Breast epithelium (tissue), 4 donors: ENCODE measurements at regions not wholly inside any gene's neighbourhood (a gene's known extent, or its start where the extent isn't known, plus 50 kb on each side); places are given as distances from the start of the nearest gene placed in this dataset.
"Not testable (repeated sequence)": the region's sequence is repeated elsewhere in the genome, so short reads cannot be mapped to it uniquely, and the experiment has no call there.

Experiments
- DNase-seq, 2 donors: peaks; one replicate each; pipeline ENCODE4 v3.0.0-alpha.2; 2019; ENCODE audit warnings: low spot score in 2 of 2
- H3K27ac ChIP-seq, 2 donors: fragments of 200-600 bp; sonication (generic) in 1 of 2; one replicate each; pipeline ENCODE4 v1.5.1; 2016 to 2019; ENCODE audit warnings: mild to moderate bottlenecking in 1 of 2
- H3K27me3 ChIP-seq, 2 donors: fragments of 200-600 bp; sonication (generic) in 1 of 2; one replicate each; pipeline versions ENCODE4 v1.5.1 to v1.6.0; 2017 to 2019; ENCODE audit warnings: control low read depth in 1 of 2, mild to moderate bottlenecking in 1 of 2
- H3K36me3 ChIP-seq: fragments of 200-600 bp; one replicate; pipeline ENCODE4 v1.5.1; 2019
- H3K4me1 ChIP-seq, 2 donors: fragments of 200-600 bp; sonication (generic); one replicate each; pipeline ENCODE4 v1.5.1; 2016 to 2019; ENCODE audit warnings: control low read depth in 1 of 2
- H3K4me3 ChIP-seq, 3 donors: fragments of 200-600 bp; sonication (generic); 1 replicate in 2 of 3; 2 replicates in 1 of 3; pipeline ENCODE4 v1.5.1; 2016 to 2019; ENCODE audit warnings: mild to moderate bottlenecking in 3 of 3, moderate library complexity in 2 of 3
- H3K9me3 ChIP-seq, 2 donors: fragments of 200-600 bp; sonication (generic) in 1 of 2; one replicate each; pipeline ENCODE4 v1.5.1; 2016 to 2019; ENCODE audit warnings: control low read depth in 1 of 2
- CTCF ChIP-seq, 3 donors: fragments of 450-650 bp; IDR thresholded peaks; one replicate each; pipeline ENCODE4 v1.5.1; 2016 to 2017; ENCODE audit warnings: antibody characterized with exemption in 3 of 3, mild to moderate bottlenecking in 3 of 3, moderate library complexity in 3 of 3
- POLR2A ChIP-seq: fragments of 450-650 bp; IDR thresholded peaks from one replicate; pipeline ENCODE4 v1.6.1; 2016; ENCODE audit warnings: antibody characterized with exemption, mild to moderate bottlenecking, moderate library complexity
- POLR2AphosphoS5 ChIP-seq, 3 donors: sonication (generic); formaldehyde crosslinking; IDR thresholded peaks; one replicate each; pipeline ENCODE4 v1.6.1; 2017; ENCODE audit warnings: antibody characterized with exemption in 3 of 3
- intact Hi-C: fragments of 100-400 bp; cut with DNase I; formaldehyde crosslinking; loops from one replicate; pipeline ENCODE4 v1.15.1; 2023; ENCODE audit warnings: low total_unique reads

- not testable (repeated sequence) for H3K27ac ChIP-seq
Observed at GRCh38 chr12:124070394-124071074, 97.5 kb downstream of the ZNF664 start.

DNA sequence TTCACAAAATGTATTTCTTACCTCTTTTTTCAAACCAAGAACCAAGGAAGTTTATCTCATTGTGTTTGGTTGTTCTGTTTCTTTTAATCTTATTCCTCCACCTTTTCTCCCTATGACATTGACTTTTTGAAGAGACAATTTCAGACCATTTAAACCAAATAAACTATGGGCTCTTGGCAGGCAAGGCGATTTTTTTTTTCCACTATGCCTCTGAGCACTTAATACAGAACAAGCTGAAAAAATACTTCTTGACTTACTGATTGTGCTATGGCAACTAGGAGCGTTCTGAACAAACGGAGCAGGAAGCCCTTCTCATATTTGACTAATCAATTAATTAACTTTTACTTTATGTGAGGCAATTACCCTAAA, 98.0 kb downstream of the ZNF664 start:
- DNase-seq = no peak

More at GRCh38 chr12:124070394-124071074, 97.5 kb downstream of the ZNF664 start:
- H3K27me3 ChIP-seq, intact Hi-C loops, DNase-seq, H3K4me1 ChIP-seq, H3K4me3 ChIP-seq, H3K36me3 ChIP-seq: not testable (repeated sequence)
- peaks cover 3 to 13% of the 10 kb centered on the region in 2 donors for H3K9me3 ChIP-seq

DNA sequence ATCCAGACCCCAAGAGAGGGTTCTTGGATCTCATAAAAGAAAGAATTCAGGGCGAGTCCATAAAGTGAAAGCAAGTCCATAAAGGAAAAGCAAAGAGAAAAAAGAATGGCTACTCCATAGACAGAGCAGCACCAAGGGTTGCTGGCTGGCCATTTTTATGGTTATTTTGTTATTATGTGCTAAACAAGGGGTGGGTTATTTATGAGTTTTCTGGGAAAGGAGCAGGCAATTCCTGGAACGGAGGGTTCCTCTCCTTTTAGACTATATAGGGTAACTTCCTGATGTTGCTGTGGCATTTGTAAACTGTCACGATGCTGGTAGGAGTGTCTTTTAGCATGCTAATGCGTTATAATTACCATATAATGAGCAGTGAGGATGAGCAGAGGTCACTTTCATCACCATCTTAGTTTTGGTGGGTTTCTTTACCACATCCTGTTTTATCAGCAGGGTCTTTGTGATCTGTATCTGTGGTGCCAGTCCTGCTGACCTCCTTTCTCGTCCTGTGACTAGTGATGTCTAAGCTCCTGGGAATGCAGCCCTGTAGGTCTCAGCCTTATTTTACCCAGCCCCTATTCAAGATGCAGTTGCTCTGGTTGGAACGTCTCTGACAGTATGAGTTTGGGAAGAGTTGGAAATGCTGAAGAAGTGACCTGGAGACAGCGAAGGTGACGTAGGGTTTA, 100.5 kb downstream of the ZNF664 start:
- Histone ChIP-seq H3K27ac (no peak overlapping the region), H3K4me1 (no peaks in the 10 kb centered on the region), H3K36me3 (no peaks in the 10 kb centered on the region), H3K9me3 (no peaks in the 10 kb centered on the region), H3K27me3 (no peaks in the 10 kb centered on the region), H3K4me3 (no peak overlapping the region)
- TF ChIP-seq POLR2A = no peak
- no peak for TF ChIP-seq POLR2AphosphoS5 (IDR thresholded peaks at IDR 0.05)
- TF ChIP-seq CTCF (IDR thresholded peaks at IDR 0.05) = no peak
- DNase-seq = no peak
- intact Hi-C loops = no loop called here

More for the DNA sequence above, 98.0 kb downstream of the ZNF664 start:
- Histone ChIP-seq H3K4me3 (no peak overlapping the region), H3K27me3 (no peaks in the 10 kb centered on the region), H3K9me3 (peaks cover 3 to 13% of the 10 kb centered on the region in 2 donors), H3K27ac (no peak overlapping the region), H3K4me1 (no peaks in the 10 kb centered on the region), H3K36me3 (no peaks in the 10 kb centered on the region)
- TF ChIP-seq CTCF (IDR thresholded peaks at IDR 0.05) (no peak), POLR2A (no peak), POLR2AphosphoS5 (IDR thresholded peaks at IDR 0.05) (no peak)
- intact Hi-C loops = no loop called here

GRCh38 chr12:124075841-124076240, 102.8 kb downstream of the ZNF664 start:
- Histone ChIP-seq H3K4me3 (no peak overlapping the region), H3K27me3 (no peaks in the 10 kb centered on the region), H3K9me3 (no peaks in the 10 kb centered on the region), H3K4me1 (no peaks in the 10 kb centered on the region), H3K36me3 (no peaks in the 10 kb centered on the region), H3K27ac (no peak overlapping the region)
- no peak for DNase-seq
- TF ChIP-seq POLR2AphosphoS5 (IDR thresholded peaks at IDR 0.05) (no peak), POLR2A (no peak), CTCF (IDR thresholded peaks at IDR 0.05) (no peak)
- intact Hi-C loops = no loop called here

- no peaks in the 10 kb centered on the region for H3K36me3 ChIP-seq
- no peak for DNase-seq
- TF ChIP-seq POLR2AphosphoS5 (IDR thresholded peaks at IDR 0.05) (no peak), POLR2A (no peak), CTCF (IDR thresholded peaks at IDR 0.05) (no peak)
- no peak overlapping the region for H3K4me3 ChIP-seq
- H3K27me3 ChIP-seq = no peaks in the 10 kb centered on the region
- intact Hi-C loops = no loop called here
- no peak overlapping the region for H3K27ac ChIP-seq
- H3K9me3 ChIP-seq = no peaks in the 10 kb centered on the region
- H3K4me1 ChIP-seq = no peaks in the 10 kb centered on the region
Observed at GRCh38 chr12:124077701-124078100, 104.7 kb downstream of the ZNF664 start.
